Central memory CD8-positive, alpha-beta T cell (primary cell): ENCODE measurements at regions not wholly inside any gene's neighbourhood (a gene's known extent, or its start where the extent isn't known, plus 50 kb on each side); places are given as distances from the start of the nearest gene placed in this dataset.
"Not testable (repeated sequence)": the region's sequence is repeated elsewhere in the genome, so short reads cannot be mapped to it uniquely, and the experiment has no call there.

Experiments used
- ATAC-seq: fragments of 150-1000 bp; cut with Tn5 transposase; replicated peaks from 2 replicates; pipeline ENCODE4 v1.10.0; 2022; ENCODE audit warnings: mild to moderate bottlenecking, moderate FRiP score, moderate number of reproducible peaks; ENCODE audit not compliant: poor library complexity, severe bottlenecking; ENCODE audit errors: extremely low read depth
- DNase-seq, 2 donors: peaks; one replicate each; pipeline ENCODE4 v3.0.0; 2021; ENCODE audit warnings: low spot score in 2 of 2
- H3K27ac Mint-ChIP-seq: one replicate; pipeline ENCODE4 v1.8.0; 2022; ENCODE audit warnings: low read depth, mild to moderate bottlenecking, moderate library complexity, mixed read lengths
- H3K27me3 Mint-ChIP-seq: one replicate; pipeline ENCODE4 v1.8.0; 2022; ENCODE audit warnings: mixed read lengths
- H3K36me3 Mint-ChIP-seq: one replicate; pipeline ENCODE4 v1.8.0; 2022; ENCODE audit warnings: mild to moderate bottlenecking, moderate library complexity, mixed read lengths; ENCODE audit not compliant: insufficient read depth
- H3K4me1 Mint-ChIP-seq: one replicate; pipeline ENCODE4 v1.8.0; 2022; ENCODE audit warnings: mixed read lengths
- H3K4me3 Mint-ChIP-seq: one replicate; pipeline ENCODE4 v1.8.0; 2022; ENCODE audit warnings: mild to moderate bottlenecking, moderate library complexity, mixed read lengths
- H3K9me3 Mint-ChIP-seq: one replicate; pipeline ENCODE4 v1.8.0; 2022; ENCODE audit warnings: mixed read lengths

DNA sequence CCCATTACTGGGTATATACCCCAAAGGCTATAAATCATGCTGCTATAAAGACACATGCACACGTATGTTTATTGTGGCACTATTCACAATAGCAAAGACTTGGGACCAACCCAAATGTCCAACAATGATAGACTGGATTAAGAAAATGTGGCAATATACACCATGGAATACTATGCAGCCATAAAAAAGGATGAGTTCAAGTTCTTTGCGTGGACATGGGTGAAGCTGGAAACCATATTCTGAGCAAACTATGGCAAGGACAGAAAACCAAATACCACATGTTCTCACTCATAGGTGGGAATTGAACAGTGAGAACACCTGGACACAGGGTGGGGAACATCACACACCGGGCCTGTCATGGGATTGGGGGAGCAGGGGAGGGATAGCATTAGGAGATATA, 54.4 kb upstream of the MUCL1 start:
- not testable (repeated sequence) for H3K27ac Mint-ChIP-seq, DNase-seq, H3K9me3 Mint-ChIP-seq, H3K4me3 Mint-ChIP-seq, ATAC-seq, H3K36me3 Mint-ChIP-seq, H3K4me1 Mint-ChIP-seq
- H3K27me3 Mint-ChIP-seq = peaks cover 12% of the 10 kb centered on the region

DNA sequence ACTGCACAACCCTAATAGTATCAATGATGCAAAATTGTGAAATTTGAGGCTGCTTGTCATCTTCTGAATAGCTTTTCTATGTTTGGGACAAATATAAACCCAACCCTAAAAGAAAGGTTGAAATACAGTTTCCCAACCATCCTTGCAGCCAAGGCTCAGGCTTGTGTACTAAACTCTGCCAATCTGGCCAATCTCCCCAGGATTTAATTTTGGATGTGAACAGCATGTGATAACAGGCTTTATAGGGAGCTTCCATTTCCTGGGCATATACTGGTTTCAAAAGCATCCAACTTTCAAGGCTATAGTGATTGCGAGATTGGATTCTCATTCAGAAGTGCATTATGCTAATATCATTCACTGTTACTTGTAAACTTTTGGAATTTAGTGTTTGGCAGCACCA, 55.7 kb upstream of the MUCL1 start:
- no peaks in the 10 kb centered on the region for H3K36me3 Mint-ChIP-seq

DNA sequence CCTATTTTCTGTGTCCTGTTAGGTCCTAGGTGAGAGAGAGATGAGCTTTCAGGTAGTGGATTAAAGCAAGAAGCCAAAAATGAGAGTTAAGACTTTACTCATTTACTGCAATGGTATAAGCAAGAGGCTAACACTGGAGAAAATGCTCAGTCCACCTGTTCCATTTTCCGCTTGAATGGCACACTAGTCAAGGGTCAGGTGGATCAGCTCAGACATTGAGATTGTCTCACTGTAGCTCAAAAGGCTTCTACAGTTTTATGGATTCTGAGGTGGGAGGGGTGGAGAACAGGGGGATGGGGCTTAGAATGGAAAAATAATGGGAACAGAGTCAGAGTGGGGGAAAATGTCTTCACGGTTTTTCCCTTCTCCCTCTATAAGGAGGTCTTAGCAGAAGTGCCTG, 57.3 kb upstream of the MUCL1 start:
- ATAC-seq (no peak), DNase-seq (no peak)
- Mint-ChIP-seq H3K9me3 (no peaks in the 10 kb centered on the region), H3K27me3 (peaks cover 12% of the 10 kb centered on the region), H3K36me3 (no peaks in the 10 kb centered on the region), H3K27ac (no peak overlapping the region), H3K4me1 (no peaks in the 10 kb centered on the region), H3K4me3 (no peak overlapping the region)

More for the DNA sequence above, 55.7 kb upstream of the MUCL1 start:
- Mint-ChIP-seq H3K27me3 (peaks cover 12% of the 10 kb centered on the region), H3K27ac (no peak overlapping the region), H3K4me3 (no peak overlapping the region), H3K4me1 (no peaks in the 10 kb centered on the region), H3K9me3 (no peaks in the 10 kb centered on the region)
- ATAC-seq (no peak), DNase-seq (no peak)

DNA sequence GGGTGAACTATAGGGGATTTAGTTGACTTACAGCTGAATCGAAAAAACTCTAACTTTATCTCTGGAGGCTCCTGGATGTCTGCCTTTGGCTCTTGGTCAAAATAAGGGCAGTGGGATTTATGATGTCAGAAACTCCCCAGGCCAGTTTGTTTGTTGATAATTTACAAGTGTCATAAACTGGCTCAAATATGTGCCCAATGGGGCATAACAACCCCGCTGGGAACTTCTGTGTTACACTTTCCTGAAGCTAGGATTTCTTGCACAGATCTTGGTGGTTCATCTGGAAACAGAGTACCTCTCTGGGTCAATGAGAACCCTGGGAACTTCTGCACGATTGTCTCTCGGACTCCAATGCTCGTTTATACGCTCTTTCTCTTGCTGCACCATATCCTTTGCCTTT, 58.7 kb upstream of the MUCL1 start:
- no peak for ATAC-seq
- no peaks in the 10 kb centered on the region for H3K4me1 Mint-ChIP-seq
- no peaks in the 10 kb centered on the region for H3K9me3 Mint-ChIP-seq
- no peak overlapping the region for H3K4me3 Mint-ChIP-seq
- no peak overlapping the region for H3K27ac Mint-ChIP-seq
- DNase-seq = no peak
- no peaks in the 10 kb centered on the region for H3K36me3 Mint-ChIP-seq
- peaks cover 12% of the 10 kb centered on the region for H3K27me3 Mint-ChIP-seq

DNA sequence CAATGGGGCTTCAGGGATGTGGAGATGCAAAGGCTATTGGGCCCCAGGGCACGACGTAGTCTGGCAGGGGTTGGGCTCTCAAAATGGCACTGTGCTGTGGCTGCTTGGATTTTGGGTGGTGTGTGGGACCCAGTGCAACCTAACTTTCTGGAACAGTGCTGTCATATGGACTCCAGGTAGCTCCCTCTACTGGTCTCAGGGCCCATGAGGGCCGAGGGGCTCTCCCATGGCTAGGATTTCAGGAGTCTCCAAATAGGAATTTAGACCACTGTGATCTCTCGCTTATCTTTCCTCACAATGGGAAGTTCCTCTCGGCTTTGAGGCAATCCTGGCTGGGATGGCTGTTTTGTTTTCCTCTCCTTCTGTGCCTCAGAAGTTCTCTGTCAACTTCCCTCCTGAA, 68.2 kb upstream of the MUCL1 start:
- DNase-seq (no peak), ATAC-seq (no peak)
- Mint-ChIP-seq H3K4me3 (no peak overlapping the region), H3K27me3 (peaks cover 37% of the 10 kb centered on the region), H3K27ac (no peak overlapping the region), H3K36me3 (no peaks in the 10 kb centered on the region), H3K9me3 (peaks cover 27% of the 10 kb centered on the region), H3K4me1 (no peaks in the 10 kb centered on the region)

DNA sequence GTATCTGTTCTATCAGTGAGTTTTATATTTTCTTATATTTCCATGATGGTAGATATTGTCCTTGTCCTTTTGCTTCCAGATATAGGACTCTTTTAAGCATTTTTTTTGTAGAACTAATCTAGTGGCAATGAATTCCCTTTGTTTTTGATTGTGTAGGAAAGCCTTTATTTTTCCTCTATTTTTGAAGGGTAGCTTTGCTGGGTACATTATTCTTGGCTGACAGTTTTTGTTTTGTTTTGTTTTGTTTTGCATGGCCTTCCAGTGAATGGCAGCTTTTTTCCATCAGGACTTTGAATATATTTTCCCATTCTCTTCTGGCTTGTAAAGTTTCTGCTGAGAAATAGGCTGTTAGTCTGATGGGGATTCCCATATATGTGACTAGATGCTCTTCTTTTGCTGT, 70.2 kb upstream of the MUCL1 start:
- peaks cover 44% of the 10 kb centered on the region for H3K27me3 Mint-ChIP-seq
- peaks cover 27% of the 10 kb centered on the region for H3K9me3 Mint-ChIP-seq
- no peak overlapping the region for H3K27ac Mint-ChIP-seq
- H3K36me3 Mint-ChIP-seq = no peaks in the 10 kb centered on the region
- no peaks in the 10 kb centered on the region for H3K4me1 Mint-ChIP-seq
- ATAC-seq (no peak), DNase-seq (no peak)
- no peak overlapping the region for H3K4me3 Mint-ChIP-seq

DNA sequence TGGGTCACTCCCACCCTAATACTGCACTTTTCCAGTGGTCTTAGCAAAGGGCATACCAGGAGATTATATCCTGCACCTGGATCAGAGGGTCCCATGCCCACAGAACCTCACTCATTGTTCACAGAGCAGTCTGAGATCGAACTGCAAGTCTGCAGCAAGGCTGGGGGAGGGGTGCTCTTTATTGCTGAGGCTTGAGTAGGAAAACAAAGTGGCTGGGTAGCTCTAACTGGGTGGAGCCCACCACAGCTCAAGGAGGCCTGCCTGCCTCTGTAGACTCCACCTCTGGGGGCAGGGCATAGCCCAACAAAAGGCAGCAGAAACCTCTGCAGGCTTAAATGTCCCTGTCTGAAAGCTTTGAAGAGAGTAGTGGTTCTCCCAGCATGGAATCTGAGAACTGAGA, 77.3 kb upstream of the MUCL1 start:
- H3K27me3 Mint-ChIP-seq = peaks cover 77% of the 10 kb centered on the region
- H3K36me3 Mint-ChIP-seq, H3K4me3 Mint-ChIP-seq, DNase-seq, ATAC-seq, H3K9me3 Mint-ChIP-seq, H3K4me1 Mint-ChIP-seq, H3K27ac Mint-ChIP-seq: not testable (repeated sequence)

DNA sequence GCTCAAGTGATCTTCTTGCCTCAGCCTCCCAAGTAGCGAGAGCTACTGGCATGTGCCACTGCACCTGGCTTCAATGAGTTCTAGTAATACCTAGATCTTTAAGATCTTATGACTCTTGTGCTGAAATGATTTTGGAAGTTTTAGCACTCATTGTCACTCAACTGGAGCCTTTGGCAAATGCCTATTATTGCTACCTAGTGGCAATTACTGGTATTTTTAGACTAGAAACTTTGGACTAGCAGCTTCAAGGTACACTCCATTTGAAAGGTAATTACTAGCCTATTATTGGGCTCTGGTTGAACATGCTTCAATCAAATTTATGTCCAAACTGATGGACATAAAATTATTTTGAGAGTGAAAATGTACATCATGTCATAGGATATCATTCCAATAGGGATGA, 80.7 kb upstream of the MUCL1 start:
- ATAC-seq (no peak), DNase-seq (no peak)
- Mint-ChIP-seq H3K4me1 (no peaks in the 10 kb centered on the region), H3K27ac (no peak overlapping the region), H3K36me3 (peaks cover 2% of the 10 kb centered on the region), H3K9me3 (no peaks in the 10 kb centered on the region), H3K4me3 (no peak overlapping the region), H3K27me3 (peaks cover 72% of the 10 kb centered on the region)

DNA sequence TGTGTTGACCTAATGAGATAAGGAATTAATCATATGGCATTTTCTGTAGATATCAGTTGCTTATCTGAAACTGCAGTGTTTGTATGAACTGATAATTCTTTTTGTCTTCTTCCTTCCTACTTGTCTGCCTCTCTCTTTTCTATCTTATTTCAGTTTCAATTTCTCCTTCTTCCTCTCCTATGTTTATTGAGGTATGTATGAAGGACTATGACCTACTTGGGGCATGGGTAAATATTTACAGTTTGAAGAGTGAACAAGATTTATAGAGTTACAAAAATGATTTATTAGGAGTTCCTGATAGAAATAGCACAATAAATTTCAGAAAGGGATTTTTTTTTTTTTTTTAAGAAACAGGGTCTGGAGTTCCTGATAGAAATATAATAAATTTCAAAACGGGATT, 88.7 kb upstream of the MUCL1 start:
- ATAC-seq (no peak), DNase-seq (no peak)
- no peak overlapping the region for H3K27ac Mint-ChIP-seq

DNA sequence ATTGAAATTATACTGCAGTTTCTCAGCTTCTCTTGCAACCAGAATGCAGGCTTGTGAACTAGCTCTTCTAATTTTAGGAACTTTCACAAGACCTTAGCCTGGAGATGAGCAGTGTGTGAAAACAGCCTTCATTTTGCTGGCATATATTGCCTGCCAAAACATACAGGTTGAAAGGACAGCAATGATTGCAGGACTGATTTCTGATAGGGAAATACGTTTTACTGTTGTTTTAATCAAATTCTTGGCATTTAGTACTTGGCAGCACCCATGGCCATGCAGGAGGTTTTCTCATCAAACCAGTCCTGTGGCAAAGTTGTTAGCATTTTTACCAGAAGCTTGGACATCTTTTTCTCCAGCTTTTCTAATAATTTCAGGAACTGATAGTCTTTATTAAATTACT, 91.9 kb upstream of the MUCL1 start:
- peaks cover 7% of the 10 kb centered on the region for H3K9me3 Mint-ChIP-seq
- no peak overlapping the region for H3K27ac Mint-ChIP-seq
- no peaks in the 10 kb centered on the region for H3K27me3 Mint-ChIP-seq
- H3K4me3 Mint-ChIP-seq = no peak overlapping the region
- DNase-seq (no peak), ATAC-seq (no peak)
- peaks cover 7% of the 10 kb centered on the region for H3K4me1 Mint-ChIP-seq
- H3K36me3 Mint-ChIP-seq = peaks cover 2% of the 10 kb centered on the region

More for the DNA sequence above, 88.7 kb upstream of the MUCL1 start:
- Mint-ChIP-seq H3K36me3 (peaks cover 2% of the 10 kb centered on the region), H3K4me1 (peaks cover 7% of the 10 kb centered on the region), H3K4me3 (no peak overlapping the region), H3K27me3 (no peaks in the 10 kb centered on the region), H3K9me3 (no peaks in the 10 kb centered on the region)

DNA sequence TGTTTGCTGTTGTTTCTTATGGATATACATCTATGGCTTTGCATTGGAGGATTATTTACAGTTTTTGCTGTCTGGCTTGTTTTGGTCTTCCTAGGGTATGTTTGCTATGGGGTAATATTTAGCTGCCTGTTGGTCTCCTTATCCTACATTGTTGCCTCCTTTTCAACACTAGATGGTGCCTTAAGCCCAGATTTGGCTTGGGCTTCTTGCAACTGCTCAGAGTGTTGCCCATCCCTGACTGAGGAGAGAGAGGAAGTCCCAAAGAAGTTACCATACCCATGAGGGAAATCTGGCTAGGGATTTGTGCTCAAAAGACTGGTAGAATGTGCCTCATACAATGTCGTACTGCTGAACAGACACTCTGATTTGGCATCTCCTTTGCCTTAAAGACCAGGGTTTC, 94.6 kb upstream of the MUCL1 start:
- H3K9me3 Mint-ChIP-seq = peaks cover 7% of the 10 kb centered on the region
- DNase-seq = no peak
- no peaks in the 10 kb centered on the region for H3K27me3 Mint-ChIP-seq
- H3K27ac Mint-ChIP-seq = no peak overlapping the region
- H3K36me3 Mint-ChIP-seq = no peaks in the 10 kb centered on the region
- no peak overlapping the region for H3K4me3 Mint-ChIP-seq
- no peak for ATAC-seq
- H3K4me1 Mint-ChIP-seq = no peaks in the 10 kb centered on the region

DNA sequence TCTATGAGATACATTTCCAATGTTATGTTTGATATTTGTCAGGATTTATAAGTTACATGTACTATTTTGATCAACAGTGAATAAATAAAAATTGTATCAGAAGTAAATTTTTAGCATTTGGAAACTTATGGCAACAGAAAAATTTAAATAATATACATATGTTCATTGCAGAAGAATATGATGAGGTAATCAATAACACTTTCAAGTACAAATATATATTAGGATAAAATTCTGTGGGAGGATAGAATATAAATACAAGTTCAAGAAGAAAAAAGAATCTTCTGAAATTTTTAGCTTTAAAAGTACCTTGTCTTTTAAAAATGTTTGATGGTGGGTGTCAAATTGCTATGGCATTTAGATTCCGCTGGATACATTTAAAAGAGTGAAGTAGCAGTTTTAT, 102.8 kb upstream of the MUCL1 start:
- Mint-ChIP-seq H3K36me3 (no peaks in the 10 kb centered on the region), H3K9me3 (no peaks in the 10 kb centered on the region), H3K4me3 (no peak overlapping the region), H3K27me3 (no peaks in the 10 kb centered on the region), H3K27ac (no peak overlapping the region), H3K4me1 (peaks cover 11% of the 10 kb centered on the region)
- ATAC-seq (no peak), DNase-seq (no peak)

DNA sequence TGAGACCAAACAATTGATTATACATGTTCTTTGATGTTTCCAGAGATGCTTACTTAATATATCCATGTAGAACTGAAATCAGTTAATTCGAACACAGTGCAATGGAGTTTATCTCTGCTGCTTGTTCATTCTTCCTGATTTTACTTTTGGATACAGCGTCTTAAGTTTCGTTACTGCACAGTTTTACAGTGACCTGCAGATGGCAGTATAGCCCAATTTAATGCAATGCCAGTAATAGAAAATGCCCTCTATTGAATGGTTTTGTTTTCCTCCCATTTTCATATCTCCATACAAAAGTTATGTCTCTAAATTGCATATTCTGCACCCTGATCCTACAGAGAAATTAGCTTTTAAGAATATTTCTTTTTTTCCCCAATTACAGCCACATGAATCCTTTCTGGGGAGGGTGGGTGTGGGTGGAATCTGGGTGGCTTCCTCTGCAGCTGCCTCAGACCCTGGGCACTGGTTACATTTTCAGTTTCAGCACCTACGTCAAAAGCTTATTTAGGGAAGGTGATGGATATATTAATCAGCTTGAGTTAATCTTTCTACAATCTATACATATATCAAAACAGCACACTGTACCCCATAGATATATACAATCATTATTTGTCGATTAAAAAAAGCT, 101.1 kb upstream of the DCD start:
- Mint-ChIP-seq H3K27me3 (no peaks in the 10 kb centered on the region), H3K9me3 (no peaks in the 10 kb centered on the region), H3K4me1 (peaks cover 11% of the 10 kb centered on the region), H3K4me3 (no peak overlapping the region), H3K27ac (no peak overlapping the region), H3K36me3 (no peaks in the 10 kb centered on the region)
- peak in 1 of 2 donors; percentile 11 for DNase-seq
- peak; percentile 65 for ATAC-seq

DNA sequence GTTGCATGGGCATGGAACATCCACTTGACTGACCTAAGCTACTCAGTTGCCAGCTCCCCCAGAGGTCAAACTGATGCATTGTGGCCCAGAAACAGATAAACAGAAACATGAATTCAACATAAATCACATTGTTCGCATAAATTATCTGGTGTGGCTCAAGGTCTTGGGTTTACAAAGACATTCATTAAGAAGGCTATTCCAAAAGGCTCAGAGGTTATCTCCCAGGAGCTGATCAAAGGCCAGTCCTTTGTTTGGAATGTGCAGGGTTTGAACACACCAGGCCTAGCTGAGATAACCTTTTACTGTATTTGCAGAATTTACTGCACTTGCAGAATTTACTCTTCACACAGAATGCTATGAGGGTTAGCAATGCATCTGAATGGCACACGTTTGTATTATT, 96.4 kb upstream of the DCD start:
- Mint-ChIP-seq H3K4me3 (no peak overlapping the region), H3K9me3 (no peaks in the 10 kb centered on the region), H3K4me1 (peaks cover 36% of the 10 kb centered on the region), H3K27ac (no peak overlapping the region), H3K36me3 (no peaks in the 10 kb centered on the region), H3K27me3 (no peaks in the 10 kb centered on the region)
- no peak for ATAC-seq
- no peak for DNase-seq
